Inflammatory macrophage treated with lipopolysaccharide for 1 hour (primary cell): ENCODE measurements at regions not wholly inside any gene's neighbourhood (a gene's known extent, or its start where the extent isn't known, plus 50 kb on each side); places are given as distances from the start of the nearest gene placed in this dataset.

ENCODE experiments used
- DNase-seq, 2 donors: peaks; one replicate each; pipeline ENCODE4 v3.0.0-alpha.2; 2020 to 2022

GRCh38 chr12:25716842-25717241, 163.8 kb upstream of the LMNTD1 start:
- DNase-seq, result no peak

- no peak for DNase-seq
Observed at GRCh38 chr12:25717552-25717951, 164.5 kb upstream of the LMNTD1 start.

DNA sequence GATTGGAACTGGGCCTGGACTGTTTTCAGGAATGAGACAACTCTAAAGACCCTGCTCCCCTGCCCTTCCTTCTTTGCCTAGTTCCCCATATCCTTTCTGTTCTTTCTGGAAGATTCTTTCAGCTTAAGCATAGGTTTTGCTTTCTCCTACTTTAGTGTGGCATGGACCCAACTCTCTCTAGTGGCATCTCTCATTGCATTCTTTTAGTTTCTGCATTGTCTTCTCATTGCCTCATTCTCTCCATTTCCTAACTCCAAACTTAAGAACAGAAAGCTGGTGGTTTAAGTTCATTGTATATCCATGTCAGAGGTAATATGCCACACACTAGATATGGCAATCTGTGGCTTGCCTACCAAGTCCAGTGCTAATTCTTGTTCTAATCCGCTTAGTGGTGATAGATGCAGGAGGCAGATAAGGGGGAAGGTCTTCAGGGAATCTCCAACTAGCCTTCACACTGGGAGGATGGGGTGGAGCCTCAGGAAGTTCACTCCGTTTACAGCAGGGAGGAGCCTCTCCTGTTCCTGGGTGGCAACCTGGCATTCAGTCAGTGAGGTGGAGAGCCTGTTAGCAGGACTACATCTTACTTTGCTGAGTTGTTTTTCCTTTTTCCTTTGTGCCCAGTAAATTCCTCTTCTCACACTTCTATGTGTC, 165.1 kb upstream of the LMNTD1 start:
- DNase-seq, result no peak

DNA sequence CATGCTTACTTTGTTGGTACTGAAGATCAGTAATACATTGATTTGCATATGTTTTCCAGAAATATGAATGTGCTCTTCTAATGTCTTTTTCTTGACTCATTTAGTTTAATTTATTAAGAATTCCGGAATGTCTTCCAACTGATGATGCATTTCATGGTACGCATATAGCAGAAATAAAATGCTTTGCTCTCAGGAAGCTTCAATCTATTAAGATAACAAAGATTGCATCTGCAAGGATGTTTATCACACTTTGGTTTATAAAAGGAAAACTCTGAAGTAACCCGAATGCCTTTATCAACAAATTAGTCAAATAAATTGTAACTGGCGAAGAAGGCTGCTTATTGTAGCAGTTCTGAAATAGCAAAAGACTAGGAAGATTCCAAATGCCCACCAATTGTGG, 166.4 kb upstream of the LMNTD1 start:
- no peak for DNase-seq

GRCh38 chr12:25723336-25723735, 170.3 kb upstream of the LMNTD1 start:
- no peak for DNase-seq

DNA sequence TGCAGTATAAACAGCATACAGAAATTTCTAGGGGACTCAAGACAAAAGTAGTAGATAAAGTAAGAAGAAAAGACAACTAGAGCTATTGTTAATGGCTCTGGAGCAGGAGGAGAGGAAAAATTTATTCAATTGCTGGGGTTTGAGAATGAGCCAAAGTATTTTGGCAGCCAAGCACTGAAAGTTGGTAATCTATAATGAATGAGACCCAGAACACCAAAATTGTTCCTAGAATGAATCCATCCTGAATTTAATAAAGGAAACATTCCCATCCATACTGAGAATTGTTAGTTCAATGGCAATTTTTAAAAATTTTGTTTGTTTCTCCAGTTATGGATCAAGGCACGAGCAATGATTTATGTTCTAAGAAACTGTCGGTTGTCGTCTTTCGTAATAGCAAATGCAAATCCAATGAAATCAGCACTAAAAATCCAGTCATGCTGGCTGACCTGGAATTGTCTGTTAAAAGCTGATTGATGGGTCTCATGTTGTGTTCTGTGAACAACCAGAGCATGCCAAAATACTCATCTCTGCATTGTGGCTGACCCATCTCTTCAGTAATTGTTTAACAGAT, 170.9 kb upstream of the LMNTD1 start:
- DNase-seq, result no peak

- no peak for DNase-seq
Observed at GRCh38 chr12:25725470-25725869, 172.4 kb upstream of the LMNTD1 start.

DNA sequence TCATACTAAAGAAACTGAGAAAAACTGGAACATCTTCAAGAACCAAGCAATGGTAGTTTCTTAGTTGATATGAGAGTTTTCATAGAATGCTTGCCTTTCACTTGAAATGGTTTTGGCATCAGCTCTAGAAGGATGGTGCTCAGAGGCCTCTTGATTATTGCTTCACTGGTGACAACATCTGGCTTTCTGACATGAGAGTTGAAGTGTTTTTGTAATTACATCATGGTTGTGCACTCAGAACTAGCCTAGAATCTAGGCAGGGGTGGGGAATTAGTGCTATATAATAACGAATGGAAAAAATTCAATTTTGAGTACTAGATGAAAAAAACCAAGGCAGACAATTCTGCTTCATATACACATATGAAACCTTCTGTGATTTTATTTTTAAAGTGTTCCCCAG, 172.8 kb upstream of the LMNTD1 start:
- DNase-seq, result no peak

GRCh38 chr12:25728056-25728595, 175.0 kb upstream of the LMNTD1 start:
- no peak for DNase-seq

GRCh38 chr12:25730489-25731349, 177.6 kb upstream of the LMNTD1 start:
- DNase-seq, result no peak

- no peak for DNase-seq
Observed at GRCh38 chr12:25733541-25733940, 180.5 kb upstream of the LMNTD1 start.

DNA sequence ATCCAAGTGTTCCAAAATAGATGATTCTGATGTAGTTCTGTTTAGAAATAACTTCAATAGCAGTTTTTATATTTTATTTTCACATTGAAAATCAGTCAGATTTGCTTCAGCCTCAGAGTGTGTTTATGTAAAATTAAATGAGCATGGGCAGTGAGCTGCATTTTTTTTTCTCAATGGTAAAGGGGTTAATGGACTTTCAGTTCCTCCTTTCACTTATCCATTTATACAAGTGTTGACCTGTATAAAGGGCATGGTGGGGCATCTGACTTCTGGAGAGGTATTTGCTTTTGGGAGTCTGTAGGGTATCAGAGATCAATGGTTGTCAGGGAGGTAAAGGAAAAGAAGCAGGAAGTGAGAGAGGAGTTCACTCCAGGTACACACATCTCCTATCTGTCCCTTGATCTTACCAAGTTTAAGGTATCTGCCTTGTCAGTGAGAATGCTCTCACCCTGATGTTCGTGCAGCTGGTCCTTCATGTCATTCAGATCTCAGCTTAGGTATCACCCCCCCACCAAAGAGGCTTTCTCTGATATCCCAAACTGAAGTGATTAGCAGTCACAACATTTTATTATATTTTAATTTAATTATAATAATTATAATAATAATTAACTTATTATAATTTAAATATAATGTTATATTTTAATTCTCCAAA, 181.6 kb upstream of the LMNTD1 start:
- no peak for DNase-seq

GRCh38 chr12:25740617-25741016, 187.5 kb upstream of the LMNTD1 start:
- no peak for DNase-seq

DNA sequence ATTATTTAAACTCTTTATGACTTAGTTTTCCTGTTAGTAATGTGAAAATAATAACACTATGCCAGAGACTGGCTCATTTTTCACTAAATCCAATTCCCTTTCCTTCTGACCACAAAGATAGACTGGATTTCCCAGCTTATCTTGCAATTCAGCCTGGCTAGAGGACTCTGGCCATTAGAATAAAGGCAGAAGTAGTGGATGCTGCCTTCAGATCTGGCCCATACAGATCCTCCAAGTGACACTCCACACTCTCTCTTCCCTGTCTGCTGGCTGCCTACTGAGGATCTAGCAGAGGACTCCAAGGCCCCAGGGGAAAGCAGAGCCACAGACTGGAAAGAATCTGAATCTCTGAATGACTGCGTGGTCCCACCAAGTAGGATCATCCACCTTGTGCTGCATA, 188.8 kb upstream of the LMNTD1 start:
- DNase-seq, result no peak

- DNase-seq, result peak; percentile 2 to 13
Observed at GRCh38 chr12:25743679-25744215, 190.7 kb upstream of the LMNTD1 start.

GRCh38 chr12:25744313-25744712, 191.2 kb upstream of the LMNTD1 start:
- DNase-seq, result no peak

- DNase-seq, result no peak
Observed at GRCh38 chr12:25745281-25745680, 192.2 kb upstream of the LMNTD1 start.

DNA sequence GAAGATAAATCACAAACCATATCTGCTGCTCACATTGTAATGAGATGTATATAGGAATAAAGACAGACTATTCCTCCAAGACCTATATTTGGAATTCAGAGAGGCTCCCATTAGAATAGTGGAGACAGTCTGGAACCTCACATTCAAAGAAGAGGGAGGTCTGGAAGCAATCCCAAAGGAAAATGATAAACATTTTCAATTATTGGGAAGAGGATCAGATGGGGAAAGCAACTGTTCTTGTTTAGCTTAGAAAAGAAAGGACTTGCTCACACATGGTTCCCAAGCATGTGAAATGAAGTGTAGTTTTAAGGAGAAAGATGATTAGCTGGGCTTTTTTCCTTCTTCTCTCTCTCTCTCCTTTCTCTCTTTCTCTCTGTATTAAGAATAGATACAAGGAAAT, 193.0 kb upstream of the LMNTD1 start:
- no peak for DNase-seq

- no peak for DNase-seq
Observed at GRCh38 chr12:25752710-25753309, 199.7 kb upstream of the LMNTD1 start.

- DNase-seq, result no peak
Observed at GRCh38 chr12:25755136-25755970, 202.3 kb upstream of the LMNTD1 start.

GRCh38 chr12:25755971-25756260, 202.6 kb upstream of the RASSF8 start:
- no peak for DNase-seq
